Osteoblast (primary cell): ENCODE measurements at regions not wholly inside any gene's neighbourhood (a gene's known extent, or its start where the extent isn't known, plus 50 kb on each side); places are given as distances from the start of the nearest gene placed in this dataset.
"Not testable (repeated sequence)": the region's sequence is repeated elsewhere in the genome, so short reads cannot be mapped to it uniquely, and the experiment has no call there.

Source experiments
- DNase-seq: peaks from one replicate; pipeline ENCODE4 v3.0.0; 2011; ENCODE audit warnings: low spot score, mixed read lengths; ENCODE audit not compliant: insufficient read length; ENCODE audit errors: missing footprints
- H2AFZ ChIP-seq: 2 replicates; pipeline ENCODE4 v1.6.0; 2011; ENCODE audit warnings: mild to moderate bottlenecking, low read length
- H3K27ac ChIP-seq: 2 replicates; pipeline ENCODE4 v1.5.1; 2011; ENCODE audit warnings: mild to moderate bottlenecking, low read depth, low read length, moderate library complexity
- H3K27me3 ChIP-seq: 2 replicates; pipeline ENCODE4 v1.6.0; 2012; ENCODE audit warnings: mild to moderate bottlenecking, control low read depth, inconsistent platforms, low read length, moderate library complexity; ENCODE audit not compliant: insufficient read depth
- H3K36me3 ChIP-seq: 2 replicates; pipeline ENCODE4 v1.5.1; 2011; ENCODE audit warnings: mild to moderate bottlenecking, low read length, control low read depth, moderate library complexity; ENCODE audit not compliant: insufficient read depth
- H3K4me1 ChIP-seq: 2 replicates; pipeline ENCODE4 v1.5.1; 2011; ENCODE audit warnings: mild to moderate bottlenecking, low read length, control low read depth, moderate library complexity; ENCODE audit not compliant: insufficient read depth
- H3K4me2 ChIP-seq: 2 replicates; pipeline ENCODE4 v1.6.0; 2011; ENCODE audit warnings: mild to moderate bottlenecking, low read length; ENCODE audit not compliant: insufficient read depth
- H3K4me3 ChIP-seq: fragments of 200-600 bp; sonication (generic); 3 replicates; pipeline ENCODE4 v1.5.1; 2012; ENCODE audit warnings: mild to moderate bottlenecking, low read length, inconsistent platforms; ENCODE audit not compliant: insufficient read depth
- H3K79me2 ChIP-seq: 2 replicates; pipeline ENCODE4 v1.6.0; 2012; ENCODE audit warnings: mild to moderate bottlenecking, low read length, control low read depth, inconsistent platforms; ENCODE audit not compliant: insufficient read depth
- H3K9me3 ChIP-seq: 2 replicates; pipeline ENCODE4 v1.5.1; 2011; ENCODE audit warnings: low read depth, low read length, control low read depth
- H4K20me1 ChIP-seq: 2 replicates; pipeline ENCODE4 v1.6.0; 2012; ENCODE audit warnings: mild to moderate bottlenecking, low read length, control low read depth; ENCODE audit not compliant: insufficient read depth
- CTCF ChIP-seq: IDR thresholded peaks from 2 replicates; pipeline ENCODE4 v1.5.1; 2011; ENCODE audit warnings: mild to moderate bottlenecking, low read depth, low read length, moderate library complexity; ENCODE audit errors: extremely low read depth

- Histone ChIP-seq H3K4me1 (no peaks in the 10 kb centered on the region), H3K27me3 (peaks cover 3% of the 10 kb centered on the region), H2AFZ (no peak overlapping the region), H3K9me3 (no peaks in the 10 kb centered on the region), H3K79me2 (no peaks in the 10 kb centered on the region), H4K20me1 (no peaks in the 10 kb centered on the region), H3K4me2 (no peak overlapping the region), H3K27ac (no peak overlapping the region), H3K36me3 (no peaks in the 10 kb centered on the region), H3K4me3 (no peak overlapping the region)
- peak; percentile 18 for DNase-seq
- TF ChIP-seq CTCF: no peak
These were observed 94.0 kb upstream of the ANKRD30BL start for GRCh38 chr2:132255714-132256113.

- no peak overlapping the region for H2AFZ ChIP-seq
- DNase-seq: peak; percentile 66
- no peak for TF ChIP-seq CTCF
- H3K4me1 ChIP-seq: no peaks in the 10 kb centered on the region
- H4K20me1 ChIP-seq: no peaks in the 10 kb centered on the region
- H3K4me2 ChIP-seq: no peak overlapping the region
- H3K27me3 ChIP-seq: peaks cover 3% of the 10 kb centered on the region
- H3K27ac ChIP-seq: no peak overlapping the region
- no peaks in the 10 kb centered on the region for H3K79me2 ChIP-seq
- no peaks in the 10 kb centered on the region for H3K36me3 ChIP-seq
- H3K4me3 ChIP-seq: no peak overlapping the region
- H3K9me3 ChIP-seq: no peaks in the 10 kb centered on the region
These were observed 94.6 kb upstream of the ANKRD30BL start for GRCh38 chr2:132256251-132256902.

GRCh38 chr2:132256903-132257300 is 95.2 kb upstream of the ANKRD30BL start:
- H3K79me2 ChIP-seq, H3K4me2 ChIP-seq, H3K9me3 ChIP-seq, H3K4me1 ChIP-seq, H3K27ac ChIP-seq, H3K27me3 ChIP-seq, H3K4me3 ChIP-seq, H4K20me1 ChIP-seq, H2AFZ ChIP-seq, H3K36me3 ChIP-seq: not testable (repeated sequence)
- peak; percentile 29 for DNase-seq

GRCh38 chr2:132257301-132258171 is 95.8 kb upstream of the ANKRD30BL start:
- not testable (repeated sequence) for H3K79me2 ChIP-seq

GRCh38 chr2:132259276-132259675 is 97.5 kb upstream of the ANKRD30BL start:
- H3K27ac ChIP-seq, H3K9me3 ChIP-seq, H3K36me3 ChIP-seq, H3K4me3 ChIP-seq, H4K20me1 ChIP-seq, H3K4me2 ChIP-seq, H3K27me3 ChIP-seq, H3K4me1 ChIP-seq, H2AFZ ChIP-seq, H3K79me2 ChIP-seq: not testable (repeated sequence)
- peak; percentile 31 for DNase-seq

More at GRCh38 chr2:132257301-132258171, 95.8 kb upstream of the ANKRD30BL start:
- H3K27ac ChIP-seq, H3K4me3 ChIP-seq, H2AFZ ChIP-seq, H4K20me1 ChIP-seq, H3K4me1 ChIP-seq, H3K9me3 ChIP-seq, H3K36me3 ChIP-seq, H3K4me2 ChIP-seq, H3K27me3 ChIP-seq: not testable (repeated sequence)
- DNase-seq: peak; percentile 56

- not testable (repeated sequence) for H3K36me3 ChIP-seq, H2AFZ ChIP-seq, H3K4me3 ChIP-seq, H3K27ac ChIP-seq, H3K79me2 ChIP-seq, DNase-seq, H3K4me2 ChIP-seq, H3K27me3 ChIP-seq, H3K4me1 ChIP-seq, H3K9me3 ChIP-seq, H4K20me1 ChIP-seq
These were observed 103.8 kb upstream of the ANKRD30BL start for GRCh38 chr2:132265595-132265994.
